ENCODE measurements at regions not wholly inside any gene's neighbourhood (a gene's known extent, or its start where the extent isn't known, plus 50 kb on each side); places are given as distances from the start of the nearest gene placed in this dataset.

DNA sequence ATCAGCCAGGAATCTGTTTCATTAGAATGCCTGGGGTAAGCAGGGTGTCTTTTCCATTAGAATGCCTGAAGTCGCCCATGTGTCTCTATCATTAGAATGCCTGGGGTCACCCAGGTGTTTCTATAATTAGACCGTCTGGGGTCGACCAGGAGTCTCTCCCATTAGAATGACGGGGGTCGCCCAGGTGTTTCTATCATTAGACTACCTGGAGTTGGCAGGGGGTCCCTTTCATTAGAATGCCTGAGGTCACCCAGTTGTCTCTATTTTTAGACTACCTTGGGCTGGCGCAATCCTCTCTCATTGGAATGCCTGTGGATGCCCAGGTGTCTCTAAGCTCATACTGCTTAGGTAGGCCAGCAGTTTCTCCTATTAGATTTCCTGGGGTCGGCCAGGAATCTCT lies 1447.6 kb downstream of the UQCRFS1 start:
- TF ChIP-seq POLR2A (IDR thresholded peaks at IDR 0.05; ENCODE audit: low read depth, low read length) (no peak), POLR2AphosphoS5 (IDR thresholded peaks at IDR 0.05; ENCODE audit: low read depth, low read length) (no peak)

Data from GM12891 (cell line).